CD14-positive monocyte (primary cell): ENCODE measurements at regions not wholly inside any gene's neighbourhood (a gene's known extent, or its start where the extent isn't known, plus 50 kb on each side); places are given as distances from the start of the nearest gene placed in this dataset.

Source experiments
- DNase-seq, 3 donors: peaks; one replicate each; pipeline ENCODE4 v3.0.0-alpha.2; 2011 to 2022
- H2AFZ ChIP-seq: 2 replicates; pipeline ENCODE4 v1.6.0; 2012; ENCODE audit warnings: mild to moderate bottlenecking, low read depth, low read length, inconsistent platforms; ENCODE audit not compliant: insufficient read depth, poor library complexity, severe bottlenecking
- H3K27ac ChIP-seq, 2 donors: 1 replicate in 1 of 2; 2 replicates in 1 of 2; pipeline ENCODE4 v1.5.1; 2012 to 2013; ENCODE audit warnings: low read length in 2 of 2, control low read depth in 1 of 2, inconsistent platforms in 1 of 2, low read depth in 1 of 2, mild to moderate bottlenecking in 1 of 2
- H3K27me3 ChIP-seq, 2 donors: one replicate each; pipeline versions ENCODE4 v1.6.0 to v1.6.1; 2011 to 2013; ENCODE audit warnings: low read length in 2 of 2; ENCODE audit not compliant: control insufficient read depth in 2 of 2, insufficient read depth in 2 of 2
- H3K36me3 ChIP-seq, 2 donors: replicated peaks in 1 of 2; 1 replicate in 1 of 2; 2 replicates in 1 of 2; pipeline versions ENCODE4 v1.5.1 to v1.6.1; 2012 to 2013; ENCODE audit warnings: low read length in 2 of 2, control low read depth in 1 of 2, inconsistent platforms in 1 of 2, mild to moderate bottlenecking in 1 of 2; ENCODE audit not compliant: insufficient read depth in 2 of 2, control insufficient read depth in 1 of 2
- H3K4me1 ChIP-seq, 2 donors: 1 replicate in 1 of 2; 2 replicates in 1 of 2; pipeline versions ENCODE4 v1.5.1 to v1.6.1; 2012 to 2013; ENCODE audit warnings: low read length in 2 of 2, control low read depth in 1 of 2, inconsistent platforms in 1 of 2, mild to moderate bottlenecking in 1 of 2, moderate library complexity in 1 of 2; ENCODE audit not compliant: insufficient read depth in 2 of 2, control insufficient read depth in 1 of 2
- H3K4me2 ChIP-seq: replicated peaks from 2 replicates; pipeline ENCODE3; 2012; ENCODE audit warnings: low read length, moderate library complexity, mild to moderate bottlenecking; ENCODE audit not compliant: poor library complexity, severe bottlenecking; ENCODE audit errors: extremely low read depth
- H3K4me3 ChIP-seq, 3 experiments: fragments of 200-600 bp in 1 of 3; sonication (generic) in 1 of 3; replicated peaks in 1 of 3; 1 replicate in 2 of 3; 2 replicates in 1 of 3; pipeline ENCODE4 v1.5.1; 2011 to 2013; ENCODE audit warnings: low read length in 3 of 3, mild to moderate bottlenecking in 3 of 3, control low read depth in 2 of 3, low read depth in 2 of 3, inconsistent platforms in 1 of 3, moderate library complexity in 1 of 3
- H3K79me2 ChIP-seq: 2 replicates; pipeline ENCODE4 v1.6.0; 2012; ENCODE audit warnings: mild to moderate bottlenecking, control low read depth, inconsistent platforms, low read length, moderate library complexity; ENCODE audit not compliant: insufficient read depth
- H3K9ac ChIP-seq: 2 replicates; pipeline ENCODE4 v1.6.0; 2017; ENCODE audit warnings: low read length, mild to moderate bottlenecking; ENCODE audit not compliant: insufficient read depth, poor library complexity, severe bottlenecking
- H3K9me3 ChIP-seq, 2 donors: replicated peaks in 1 of 2; 1 replicate in 1 of 2; 2 replicates in 1 of 2; pipeline versions ENCODE4 v1.5.1 to v1.6.1; 2012 to 2013; ENCODE audit warnings: low read length in 2 of 2, control low read depth in 1 of 2; ENCODE audit not compliant: control insufficient read depth in 1 of 2, insufficient read depth in 1 of 2
- H4K20me1 ChIP-seq: 2 replicates; pipeline ENCODE4 v1.6.0; 2012; ENCODE audit warnings: mild to moderate bottlenecking, low read length, control low read depth, moderate library complexity; ENCODE audit not compliant: insufficient read depth
- H3K27ac Mint-ChIP-seq, 7 donors: one replicate each; pipeline ENCODE4 v1.8.0; 2020; ENCODE audit warnings: mild to moderate bottlenecking in 7 of 7, mixed read lengths in 7 of 7, moderate library complexity in 6 of 7, inconsistent platforms in 2 of 7
- H3K27me3 Mint-ChIP-seq, 3 donors: one replicate each; pipeline ENCODE4 v1.8.0; 2021 to 2022; ENCODE audit warnings: low read depth in 3 of 3, mild to moderate bottlenecking in 3 of 3, mixed read lengths in 3 of 3, moderate library complexity in 3 of 3, inconsistent platforms in 1 of 3
- H3K36me3 Mint-ChIP-seq, 2 donors: one replicate each; pipeline ENCODE4 v1.8.0; 2020; ENCODE audit warnings: mixed read lengths in 2 of 2, inconsistent platforms in 1 of 2, mild to moderate bottlenecking in 1 of 2
- H3K4me1 Mint-ChIP-seq: one replicate; pipeline ENCODE4 v1.8.0; 2020; ENCODE audit warnings: mild to moderate bottlenecking, mixed read lengths
- H3K4me3 Mint-ChIP-seq, 2 donors: one replicate each; pipeline ENCODE4 v1.8.0; 2020; ENCODE audit warnings: mild to moderate bottlenecking in 2 of 2, mixed read lengths in 2 of 2, moderate library complexity in 1 of 2
- H3K9me3 Mint-ChIP-seq, 7 donors: one replicate each; pipeline ENCODE4 v1.8.0; 2020 to 2022; ENCODE audit warnings: mixed read lengths in 7 of 7, mild to moderate bottlenecking in 6 of 7, moderate library complexity in 6 of 7, inconsistent platforms in 2 of 7
- WGBS: methylation state at CpG from one replicate; pipeline ENCODE4 v1.1.5; 2013; ENCODE audit warnings: missing lambda C conversion rate; ENCODE audit not compliant: insufficient coverage; 5-methylcytosine and 5-hydroxymethylcytosine counted together
- intact Hi-C, 2 donors: fragments of 100-400 bp; cut with micrococcal nuclease; formaldehyde crosslinking; loops; one replicate each; pipeline versions ENCODE4 v1.15.0 to v1.15.1; 2023
- TF ChIP-seq, protein P1 (sequence below): fragments of 200-600 bp; IDR thresholded peaks from one replicate; pipeline ENCODE4 v1.8.0; 2022; ENCODE audit warnings: antibody characterized with exemption, mild to moderate bottlenecking

DNA sequence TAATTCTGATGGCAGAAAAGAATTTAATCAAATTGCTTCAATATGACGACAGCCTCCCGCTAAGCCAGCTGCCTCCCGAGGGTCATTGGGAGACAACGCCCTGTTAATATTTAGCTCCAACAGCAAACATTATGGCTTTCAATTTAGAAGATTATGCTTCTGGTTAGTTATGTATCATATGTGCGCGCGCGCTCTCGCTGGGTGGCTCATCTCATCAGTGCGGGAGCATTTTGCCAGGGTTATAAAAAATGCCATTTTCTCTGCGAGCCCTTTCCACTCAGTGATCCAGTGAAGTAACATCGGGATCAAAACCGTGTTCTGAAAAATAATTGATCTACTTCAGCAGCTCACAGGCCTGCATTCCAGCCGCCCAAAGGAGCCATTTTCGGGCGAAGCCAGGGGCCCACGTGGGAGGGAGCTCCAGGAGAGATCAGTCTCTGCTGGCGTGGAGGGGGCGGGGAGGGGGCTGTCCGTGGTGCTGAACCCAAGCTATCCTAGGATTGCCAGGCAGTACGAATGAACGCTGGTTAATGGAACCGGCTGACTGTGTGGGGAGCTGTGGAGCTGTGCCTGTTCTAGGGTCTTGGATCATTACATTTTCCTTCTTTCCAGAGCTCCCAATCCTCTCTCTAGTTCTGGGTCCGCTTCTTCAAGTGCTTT lies 219.1 kb upstream of the ZC3H12A start:
- Histone ChIP-seq H3K27ac (no peak overlapping the region), H3K4me2 (no peak overlapping the region), H3K9ac (no peak overlapping the region), H4K20me1 (no peaks in the 10 kb centered on the region), H3K79me2 (no peaks in the 10 kb centered on the region), H3K4me1 (no peaks in the 10 kb centered on the region), H3K4me3 (no peak overlapping the region), H2AFZ (no peak overlapping the region), H3K36me3 (no peaks in the 10 kb centered on the region), H3K9me3 (no peaks in the 10 kb centered on the region), H3K27me3 (peaks cover 0 to 3% of the 10 kb centered on the region in 2 donors)
- Mint-ChIP-seq H3K27me3 (peaks cover 12 to 31% (median 16%) of the 10 kb centered on the region in 3 donors), H3K9me3 (peaks cover 0 to 4% (median 1%) of the 10 kb centered on the region in 7 donors), H3K36me3 (no peaks in the 10 kb centered on the region), H3K4me3 (peak overlapping the region in 1 of 2 donors; percentile 33), H3K4me1 (no peaks in the 10 kb centered on the region), H3K27ac (no peak overlapping the region)
- 29% methylated on average over 14 of the region's 24 CpGs for WGBS
- intact Hi-C loops, result no loop called here
- DNase-seq, result no peak
- TF ChIP-seq, protein P1, sequence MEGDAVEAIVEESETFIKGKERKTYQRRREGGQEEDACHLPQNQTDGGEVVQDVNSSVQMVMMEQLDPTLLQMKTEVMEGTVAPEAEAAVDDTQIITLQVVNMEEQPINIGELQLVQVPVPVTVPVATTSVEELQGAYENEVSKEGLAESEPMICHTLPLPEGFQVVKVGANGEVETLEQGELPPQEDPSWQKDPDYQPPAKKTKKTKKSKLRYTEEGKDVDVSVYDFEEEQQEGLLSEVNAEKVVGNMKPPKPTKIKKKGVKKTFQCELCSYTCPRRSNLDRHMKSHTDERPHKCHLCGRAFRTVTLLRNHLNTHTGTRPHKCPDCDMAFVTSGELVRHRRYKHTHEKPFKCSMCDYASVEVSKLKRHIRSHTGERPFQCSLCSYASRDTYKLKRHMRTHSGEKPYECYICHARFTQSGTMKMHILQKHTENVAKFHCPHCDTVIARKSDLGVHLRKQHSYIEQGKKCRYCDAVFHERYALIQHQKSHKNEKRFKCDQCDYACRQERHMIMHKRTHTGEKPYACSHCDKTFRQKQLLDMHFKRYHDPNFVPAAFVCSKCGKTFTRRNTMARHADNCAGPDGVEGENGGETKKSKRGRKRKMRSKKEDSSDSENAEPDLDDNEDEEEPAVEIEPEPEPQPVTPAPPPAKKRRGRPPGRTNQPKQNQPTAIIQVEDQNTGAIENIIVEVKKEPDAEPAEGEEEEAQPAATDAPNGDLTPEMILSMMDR, result no peak

DNA sequence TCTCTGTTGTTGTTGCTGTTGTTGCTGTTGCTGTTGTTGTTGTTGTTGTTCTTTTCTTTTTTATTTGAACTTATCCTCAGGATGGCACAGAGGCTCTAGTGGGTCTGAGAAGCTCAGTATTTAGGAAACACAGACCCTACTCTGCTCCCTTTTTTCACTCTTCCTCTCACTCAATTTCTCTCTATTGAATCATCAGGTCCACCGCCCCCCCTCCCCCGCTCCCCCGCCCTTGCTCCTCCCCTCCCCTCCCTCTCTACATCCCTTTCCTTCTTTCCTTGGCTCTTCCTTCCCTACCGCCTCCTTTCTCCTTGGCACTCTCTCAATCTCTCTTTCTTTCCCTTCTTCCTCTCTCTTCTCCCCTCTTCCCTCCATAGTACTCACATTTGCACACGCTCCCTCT lies 218.5 kb upstream of the ZC3H12A start:
- TF ChIP-seq, protein P1, result no peak
- no peaks in the 10 kb centered on the region for H4K20me1 ChIP-seq
- no peaks in the 10 kb centered on the region for H3K9me3 ChIP-seq
- no peak overlapping the region for H3K4me2 ChIP-seq
- Mint-ChIP-seq H3K27ac (no peak overlapping the region), H3K9me3 (peaks cover 0 to 4% (median 1%) of the 10 kb centered on the region in 7 donors), H3K36me3 (no peaks in the 10 kb centered on the region), H3K4me3 (peak overlapping the region in 1 of 2 donors; percentile 56), H3K4me1 (no peaks in the 10 kb centered on the region), H3K27me3 (peaks cover 12 to 31% (median 15%) of the 10 kb centered on the region in 3 donors)
- H3K4me3 ChIP-seq, result no peak overlapping the region
- intact Hi-C loops, result no loop called here
- WGBS, result 24% methylated on average over 2 of the region's 5 CpGs
- no peaks in the 10 kb centered on the region for H3K4me1 ChIP-seq
- H3K79me2 ChIP-seq, result no peaks in the 10 kb centered on the region
- peaks cover 0 to 3% of the 10 kb centered on the region in 2 donors for H3K27me3 ChIP-seq
- H2AFZ ChIP-seq, result no peak overlapping the region
- H3K27ac ChIP-seq, result no peak overlapping the region
- H3K9ac ChIP-seq, result no peak overlapping the region
- DNase-seq, result no peak
- H3K36me3 ChIP-seq, result no peaks in the 10 kb centered on the region
